HAP-1 (cell line): ENCODE measurements at regions not wholly inside any gene's neighbourhood (a gene's known extent, or its start where the extent isn't known, plus 50 kb on each side); places are given as distances from the start of the nearest gene placed in this dataset.

Experiments
- DNase-seq, 2 experiments: peaks; one replicate each; pipeline ENCODE4 v3.0.0-alpha.2; 2016 to 2020; ENCODE audit warnings: low spot score in 2 of 2
- H3K27me3 ChIP-seq: fragments of 250-450 bp; sonication (Bioruptor Pico); 2 replicates; pipeline ENCODE4 v1.5.1; 2020; ENCODE audit warnings: low read depth, mild to moderate bottlenecking, moderate library complexity
- H3K36me3 ChIP-seq: fragments of 250-450 bp; sonication (Bioruptor Pico); replicated peaks from 2 replicates; pipeline ENCODE4 v1.5.1; 2020; ENCODE audit warnings: mild to moderate bottlenecking
- H3K4me1 ChIP-seq: fragments of 250-450 bp; sonication (Bioruptor Pico); 2 replicates; pipeline ENCODE4 v1.5.1; 2020; ENCODE audit warnings: mild to moderate bottlenecking
- H3K4me3 ChIP-seq: fragments of 250-450 bp; sonication (Bioruptor Pico); 2 replicates; pipeline ENCODE4 v1.5.1; 2020; ENCODE audit warnings: mild to moderate bottlenecking, moderate library complexity
- H3K9me3 ChIP-seq: fragments of 250-450 bp; sonication (Bioruptor Pico); 2 replicates; pipeline ENCODE4 v1.5.1; 2020; ENCODE audit warnings: mild to moderate bottlenecking, moderate library complexity
- in situ Hi-C: fragments of 300-500 bp; cut with MboI; formaldehyde crosslinking; loops from 3 replicates; pipeline ENCODE4 v1.14.3; 2020; ENCODE audit warnings: low sequenced_read_pairs, inconsistent platforms, mixed read lengths

- Histone ChIP-seq H3K4me3 (no peak overlapping the region), H3K27me3 (no peaks in the 10 kb centered on the region; the same call in 1 of the 2 replicates), H3K36me3 (no peaks in the 10 kb centered on the region), H3K4me1 (no peaks in the 10 kb centered on the region), H3K9me3 (no peaks in the 10 kb centered on the region)
- DNase-seq: no peak
- in situ Hi-C loops: no loop called here
Measured at GRCh38 chr11:112753706-112754105, 207.5 kb upstream of the NCAM1 start.

- Histone ChIP-seq H3K4me3 (no peak overlapping the region), H3K36me3 (no peaks in the 10 kb centered on the region), H3K4me1 (no peaks in the 10 kb centered on the region), H3K9me3 (no peaks in the 10 kb centered on the region), H3K27me3 (no peaks in the 10 kb centered on the region)
- in situ Hi-C loops: no loop called here
- no peak for DNase-seq
Measured at GRCh38 chr11:112759418-112759817, 201.8 kb upstream of the NCAM1 start.

GRCh38 chr11:112760396-112761059 lies 200.7 kb upstream of the NCAM1 start:
- in situ Hi-C loops: no loop called here
- no peak for DNase-seq
- Histone ChIP-seq H3K4me1 (no peaks in the 10 kb centered on the region), H3K36me3 (no peaks in the 10 kb centered on the region), H3K4me3 (no peak overlapping the region), H3K9me3 (no peaks in the 10 kb centered on the region), H3K27me3 (no peaks in the 10 kb centered on the region)

GRCh38 chr11:112761911-112762706 lies 199.1 kb upstream of the NCAM1 start:
- H3K4me1 ChIP-seq: no peaks in the 10 kb centered on the region
- H3K36me3 ChIP-seq: no peaks in the 10 kb centered on the region
- DNase-seq: no peak
- in situ Hi-C loops: no loop called here
- no peak overlapping the region for H3K4me3 ChIP-seq
- H3K27me3 ChIP-seq: no peaks in the 10 kb centered on the region
- H3K9me3 ChIP-seq: no peaks in the 10 kb centered on the region

GRCh38 chr11:112762707-112763090 lies 198.5 kb upstream of the NCAM1 start:
- no peaks in the 10 kb centered on the region for H3K4me1 ChIP-seq
- H3K4me3 ChIP-seq: no peak overlapping the region
- no peaks in the 10 kb centered on the region for H3K9me3 ChIP-seq
- H3K36me3 ChIP-seq: no peaks in the 10 kb centered on the region
- in situ Hi-C loops: no loop called here
- DNase-seq: no peak
- no peaks in the 10 kb centered on the region for H3K27me3 ChIP-seq

GRCh38 chr11:112765337-112765736 lies 195.9 kb upstream of the NCAM1 start:
- in situ Hi-C loops: no loop called here
- no peaks in the 10 kb centered on the region for H3K9me3 ChIP-seq
- no peak overlapping the region for H3K4me3 ChIP-seq
- no peaks in the 10 kb centered on the region for H3K4me1 ChIP-seq
- DNase-seq: no peak
- no peaks in the 10 kb centered on the region for H3K36me3 ChIP-seq
- H3K27me3 ChIP-seq: no peaks in the 10 kb centered on the region

GRCh38 chr11:112769170-112769569 lies 192.1 kb upstream of the NCAM1 start:
- DNase-seq: no peak
- in situ Hi-C loops: no loop called here
- H3K4me3 ChIP-seq: no peak overlapping the region

GRCh38 chr11:112769584-112769983 lies 191.6 kb upstream of the NCAM1 start:
- Histone ChIP-seq H3K9me3 (no peaks in the 10 kb centered on the region), H3K36me3 (no peaks in the 10 kb centered on the region), H3K27me3 (no peaks in the 10 kb centered on the region; the same call in 1 of the 2 replicates), H3K4me1 (no peaks in the 10 kb centered on the region), H3K4me3 (no peak overlapping the region)
- in situ Hi-C loops: no loop called here
- DNase-seq: no peak

More at GRCh38 chr11:112769170-112769569, 192.1 kb upstream of the NCAM1 start:
- Histone ChIP-seq H3K4me1 (no peaks in the 10 kb centered on the region), H3K9me3 (no peaks in the 10 kb centered on the region), H3K36me3 (no peaks in the 10 kb centered on the region), H3K27me3 (no peaks in the 10 kb centered on the region; the same call in 1 of the 2 replicates)

- no peaks in the 10 kb centered on the region; the same call in 1 of the 2 replicates for H3K27me3 ChIP-seq
- no peaks in the 10 kb centered on the region for H3K9me3 ChIP-seq
- no peaks in the 10 kb centered on the region for H3K4me1 ChIP-seq
- no peak overlapping the region for H3K4me3 ChIP-seq
- no peak for DNase-seq
- H3K36me3 ChIP-seq: no peaks in the 10 kb centered on the region
- in situ Hi-C loops: no loop called here
Measured at GRCh38 chr11:112770033-112770432, 191.2 kb upstream of the NCAM1 start.

GRCh38 chr11:112770487-112770886 lies 190.7 kb upstream of the NCAM1 start:
- Histone ChIP-seq H3K36me3 (no peaks in the 10 kb centered on the region), H3K4me1 (no peaks in the 10 kb centered on the region), H3K27me3 (no peaks in the 10 kb centered on the region; the same call in 1 of the 2 replicates), H3K9me3 (no peaks in the 10 kb centered on the region), H3K4me3 (no peak overlapping the region)
- DNase-seq: no peak
- in situ Hi-C loops: no loop called here

GRCh38 chr11:112771851-112772250 lies 189.4 kb upstream of the NCAM1 start:
- Histone ChIP-seq H3K4me1 (no peaks in the 10 kb centered on the region), H3K4me3 (no peak overlapping the region), H3K9me3 (no peaks in the 10 kb centered on the region), H3K36me3 (no peaks in the 10 kb centered on the region), H3K27me3 (no peaks in the 10 kb centered on the region; the same call in 1 of the 2 replicates)
- in situ Hi-C loops: no loop called here
- DNase-seq: no peak

GRCh38 chr11:112773264-112773663 lies 188.0 kb upstream of the NCAM1 start:
- Histone ChIP-seq H3K9me3 (no peaks in the 10 kb centered on the region), H3K36me3 (no peaks in the 10 kb centered on the region), H3K27me3 (no peaks in the 10 kb centered on the region; the same call in 1 of the 2 replicates), H3K4me1 (no peaks in the 10 kb centered on the region), H3K4me3 (no peak overlapping the region)
- DNase-seq: no peak
- in situ Hi-C loops: no loop called here

- no peak for DNase-seq
- H3K4me3 ChIP-seq: no peak overlapping the region
- no peaks in the 10 kb centered on the region for H3K4me1 ChIP-seq
- no peaks in the 10 kb centered on the region for H3K36me3 ChIP-seq
- H3K27me3 ChIP-seq: no peaks in the 10 kb centered on the region
- no peaks in the 10 kb centered on the region for H3K9me3 ChIP-seq
- in situ Hi-C loops: no loop called here
Measured at GRCh38 chr11:112776834-112777233, 184.4 kb upstream of the NCAM1 start.

- Histone ChIP-seq H3K4me1 (no peaks in the 10 kb centered on the region), H3K27me3 (no peaks in the 10 kb centered on the region), H3K9me3 (no peaks in the 10 kb centered on the region), H3K36me3 (no peaks in the 10 kb centered on the region), H3K4me3 (no peak overlapping the region)
- DNase-seq: no peak
- in situ Hi-C loops: no loop called here
Measured at GRCh38 chr11:112777283-112777751, 183.9 kb upstream of the NCAM1 start.
